ENCODE measurements at regions not wholly inside any gene's neighbourhood (a gene's known extent, or its start where the extent isn't known, plus 50 kb on each side); places are given as distances from the start of the nearest gene placed in this dataset.

GRCh38 chr18:24677011-24677410 lies 216.6 kb downstream of the HRH4 start:
- Histone ChIP-seq H4K20me1 (ENCODE audit: control insufficient read depth, insufficient read depth, low read length, poor library complexity, severe bottlenecking) (no peaks in the 10 kb centered on the region), H3K79me2 (ENCODE audit: control insufficient read depth, insufficient read depth, low read length) (no peaks in the 10 kb centered on the region), H3K4me1 (ENCODE audit: control insufficient read depth in 2 of 2, insufficient read depth in 2 of 2, low read length in 2 of 2) (no peaks in the 10 kb centered on the region), H3K27ac (ENCODE audit: low read length in 2 of 2) (no peak overlapping the region), H2AFZ (ENCODE audit: insufficient read depth, low read depth, low read length, poor library complexity, severe bottlenecking) (no peak overlapping the region), H3K4me2 (replicated peaks; ENCODE audit: low read depth, low read length, poor library complexity, severe bottlenecking) (no peak overlapping the region), H3K4me3 (ENCODE audit: control extremely low read depth in 1 of 5, extremely low read depth in 1 of 5, insufficient read depth in 1 of 5, low read depth in 2 of 5, low read length in 4 of 5) (no peak overlapping the region), H3K36me3 (replicated peaks in 1 of 2; ENCODE audit: control extremely low read depth in 1 of 2, control insufficient read depth in 1 of 2, extremely low read depth in 1 of 2, insufficient read depth in 2 of 2, low read length in 1 of 2) (no peaks in the 10 kb centered on the region), H3K9me3 (ENCODE audit: control extremely low read depth in 1 of 3, control insufficient read depth in 2 of 3, insufficient read depth in 1 of 3, low read length in 2 of 3) (no peaks in the 10 kb centered on the region), H3K9ac (ENCODE audit: low read length) (no peak overlapping the region), H3K27me3 (replicated peaks in 1 of 4; ENCODE audit: control extremely low read depth in 1 of 4, control insufficient read depth in 3 of 4, insufficient read depth in 4 of 4, low read length in 3 of 4) (no peaks in the 10 kb centered on the region)
- WGBS (ENCODE audit: insufficient coverage) = no CpG with 5 or more reads among the region's 1 CpG
- DNase-seq (no peak), ATAC-seq (ENCODE audit: low read depth) (no peak)
- H3K4me1 Mint-ChIP-seq = no peaks in the 10 kb centered on the region
- TF ChIP-seq CTCF (IDR thresholded peaks at IDR 0.05) = no peak
- POLR2A ChIA-PET = no interaction called here
- intact Hi-C loops (cut with micrococcal nuclease) = no loop called here
- H3K4me3 Mint-ChIP-seq = no peak overlapping the region
- peaks cover 12% of the 10 kb centered on the region for H3K27me3 Mint-ChIP-seq
- CTCF ChIA-PET = no interaction called here
- no peaks in the 10 kb centered on the region for H3K9me3 Mint-ChIP-seq (ENCODE audit: insufficient read depth)
- no peak overlapping the region for H3K27ac Mint-ChIP-seq

GRCh38 chr18:24678107-24678506 lies 217.7 kb downstream of the HRH4 start:
- no CpG with 5 or more reads among the region's 1 CpG for WGBS (ENCODE audit: insufficient coverage)
- Histone ChIP-seq H2AFZ (ENCODE audit: insufficient read depth, low read depth, low read length, poor library complexity, severe bottlenecking) (no peak overlapping the region), H3K27me3 (replicated peaks in 1 of 4; ENCODE audit: control extremely low read depth in 1 of 4, control insufficient read depth in 3 of 4, insufficient read depth in 4 of 4, low read length in 3 of 4) (no peaks in the 10 kb centered on the region), H3K4me3 (ENCODE audit: control extremely low read depth in 1 of 5, extremely low read depth in 1 of 5, insufficient read depth in 1 of 5, low read depth in 2 of 5, low read length in 4 of 5) (no peak overlapping the region), H3K9me3 (ENCODE audit: control extremely low read depth in 1 of 3, control insufficient read depth in 2 of 3, insufficient read depth in 1 of 3, low read length in 2 of 3) (no peaks in the 10 kb centered on the region), H3K79me2 (ENCODE audit: control insufficient read depth, insufficient read depth, low read length) (no peaks in the 10 kb centered on the region), H3K4me1 (ENCODE audit: control insufficient read depth in 2 of 2, insufficient read depth in 2 of 2, low read length in 2 of 2) (no peaks in the 10 kb centered on the region), H3K4me2 (replicated peaks; ENCODE audit: low read depth, low read length, poor library complexity, severe bottlenecking) (no peak overlapping the region), H3K9ac (ENCODE audit: low read length) (no peak overlapping the region), H3K36me3 (replicated peaks in 1 of 2; ENCODE audit: control extremely low read depth in 1 of 2, control insufficient read depth in 1 of 2, extremely low read depth in 1 of 2, insufficient read depth in 2 of 2, low read length in 1 of 2) (no peaks in the 10 kb centered on the region), H3K27ac (ENCODE audit: low read length in 2 of 2) (no peak overlapping the region), H4K20me1 (ENCODE audit: control insufficient read depth, insufficient read depth, low read length, poor library complexity, severe bottlenecking) (no peaks in the 10 kb centered on the region)
- CTCF ChIA-PET = interaction anchor here (1.0 kb wide), 1 partner anchor 20 kb away, joined by 3 read pairs; no protein-coding TSS in a partner anchor
- DNase-seq (no peak), ATAC-seq (ENCODE audit: low read depth) (no peak)
- no peak overlapping the region for H3K4me3 Mint-ChIP-seq
- peaks cover 12% of the 10 kb centered on the region for H3K27me3 Mint-ChIP-seq
- POLR2A ChIA-PET = no interaction called here
- H3K4me1 Mint-ChIP-seq = no peaks in the 10 kb centered on the region
- no peak overlapping the region for H3K27ac Mint-ChIP-seq
- no peak for TF ChIP-seq CTCF (IDR thresholded peaks at IDR 0.05)
- H3K9me3 Mint-ChIP-seq (ENCODE audit: insufficient read depth) = no peaks in the 10 kb centered on the region
- intact Hi-C loops (cut with micrococcal nuclease) = no loop called here

All from B cell (primary cell).